ENCODE measurements at regions not wholly inside any gene's neighbourhood (a gene's known extent, or its start where the extent isn't known, plus 50 kb on each side); places are given as distances from the start of the nearest gene placed in this dataset.

DNA sequence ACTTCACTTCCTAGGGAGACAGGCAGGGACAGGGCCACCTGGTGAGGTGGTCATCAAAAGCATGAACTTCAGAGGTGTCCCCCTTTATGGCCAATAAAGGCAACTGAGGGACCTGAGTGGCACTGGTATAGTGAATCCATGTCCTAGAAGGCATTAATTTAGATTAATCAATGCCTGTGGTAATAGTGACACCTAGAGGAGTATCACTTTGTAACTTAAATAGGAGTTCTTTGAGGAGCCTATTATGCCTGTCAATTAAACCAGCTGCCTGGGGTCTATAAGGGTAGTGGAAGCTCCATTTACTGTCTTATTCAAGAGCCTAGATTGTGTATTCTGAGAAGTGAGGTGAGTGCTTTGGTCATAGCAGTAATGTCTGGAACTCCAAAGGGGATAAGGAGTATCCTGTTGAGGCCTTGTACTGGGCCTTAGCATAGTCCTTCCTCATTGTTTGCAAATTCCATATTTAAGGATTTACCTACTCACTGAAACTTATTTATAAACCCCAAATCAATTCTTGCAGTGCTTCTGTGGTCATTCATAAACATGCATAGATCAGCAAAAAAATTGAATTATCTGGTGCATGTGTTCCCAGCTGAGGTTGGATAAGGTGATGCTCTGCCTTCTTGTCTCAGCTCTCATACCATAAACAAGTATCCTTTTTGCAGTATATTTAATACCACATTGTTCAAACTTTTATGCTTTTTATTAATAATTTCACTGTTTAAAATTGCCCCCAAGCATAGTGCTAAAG lies 213.8 kb upstream of the RADX start:
- TF ChIP-seq, protein P1, sequence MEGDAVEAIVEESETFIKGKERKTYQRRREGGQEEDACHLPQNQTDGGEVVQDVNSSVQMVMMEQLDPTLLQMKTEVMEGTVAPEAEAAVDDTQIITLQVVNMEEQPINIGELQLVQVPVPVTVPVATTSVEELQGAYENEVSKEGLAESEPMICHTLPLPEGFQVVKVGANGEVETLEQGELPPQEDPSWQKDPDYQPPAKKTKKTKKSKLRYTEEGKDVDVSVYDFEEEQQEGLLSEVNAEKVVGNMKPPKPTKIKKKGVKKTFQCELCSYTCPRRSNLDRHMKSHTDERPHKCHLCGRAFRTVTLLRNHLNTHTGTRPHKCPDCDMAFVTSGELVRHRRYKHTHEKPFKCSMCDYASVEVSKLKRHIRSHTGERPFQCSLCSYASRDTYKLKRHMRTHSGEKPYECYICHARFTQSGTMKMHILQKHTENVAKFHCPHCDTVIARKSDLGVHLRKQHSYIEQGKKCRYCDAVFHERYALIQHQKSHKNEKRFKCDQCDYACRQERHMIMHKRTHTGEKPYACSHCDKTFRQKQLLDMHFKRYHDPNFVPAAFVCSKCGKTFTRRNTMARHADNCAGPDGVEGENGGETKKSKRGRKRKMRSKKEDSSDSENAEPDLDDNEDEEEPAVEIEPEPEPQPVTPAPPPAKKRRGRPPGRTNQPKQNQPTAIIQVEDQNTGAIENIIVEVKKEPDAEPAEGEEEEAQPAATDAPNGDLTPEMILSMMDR (IDR thresholded peaks at IDR 0.05; ENCODE audit: unreplicated experiment) = no peak
- peaks cover 7% of the 10 kb centered on the region for H3K9me3 Mint-ChIP-seq (ENCODE audit: unreplicated experiment)
- no peak for DNase-seq (ENCODE audit: low spot score)

GRCh38 chrX:106401965-106402559 lies 209.7 kb upstream of the RADX start:
- Mint-ChIP-seq H3K4me1 (ENCODE audit: unreplicated experiment) (no peaks in the 10 kb centered on the region), H3K27me3 (ENCODE audit: unreplicated experiment) (no peaks in the 10 kb centered on the region), H3K36me3 (ENCODE audit: low read depth, unreplicated experiment) (no peaks in the 10 kb centered on the region), H3K27ac (ENCODE audit: unreplicated experiment) (no peak overlapping the region), H3K4me3 (ENCODE audit: unreplicated experiment) (no peak overlapping the region), H3K9me3 (ENCODE audit: unreplicated experiment) (peaks cover 7% of the 10 kb centered on the region)
- DNase-seq (ENCODE audit: low spot score) = no peak
- TF ChIP-seq, protein P1 (IDR thresholded peaks at IDR 0.05; ENCODE audit: unreplicated experiment) = no peak

More for the DNA sequence above, 213.8 kb upstream of the RADX start:
- Mint-ChIP-seq H3K4me3 (ENCODE audit: unreplicated experiment) (no peak overlapping the region), H3K4me1 (ENCODE audit: unreplicated experiment) (no peaks in the 10 kb centered on the region), H3K27me3 (ENCODE audit: unreplicated experiment) (no peaks in the 10 kb centered on the region), H3K36me3 (ENCODE audit: low read depth, unreplicated experiment) (no peaks in the 10 kb centered on the region), H3K27ac (ENCODE audit: unreplicated experiment) (no peak overlapping the region)

DNA sequence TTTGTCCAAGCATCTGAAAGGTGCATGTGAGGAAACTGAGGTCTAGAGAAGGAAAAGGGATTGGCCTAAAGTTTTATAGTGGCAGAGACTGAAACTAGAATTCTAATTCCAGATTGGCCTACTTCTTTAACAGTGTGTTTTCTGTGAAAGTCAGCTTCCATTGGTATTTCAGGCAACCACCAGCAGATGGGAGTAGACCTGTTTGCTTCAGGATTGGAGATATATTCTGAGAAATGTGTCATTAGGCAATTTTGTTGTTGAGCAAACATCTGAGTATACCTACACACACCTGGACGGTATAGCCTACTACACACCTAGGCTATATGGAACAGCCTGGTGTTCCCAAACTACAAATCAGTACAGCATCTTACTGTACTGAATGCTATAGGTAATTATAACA lies 207.3 kb upstream of the RADX start:
- no peak overlapping the region for H3K4me3 Mint-ChIP-seq (ENCODE audit: unreplicated experiment)
- peaks cover 7% of the 10 kb centered on the region for H3K9me3 Mint-ChIP-seq (ENCODE audit: unreplicated experiment)
- no peaks in the 10 kb centered on the region for H3K27me3 Mint-ChIP-seq (ENCODE audit: unreplicated experiment)
- H3K27ac Mint-ChIP-seq (ENCODE audit: unreplicated experiment) = no peak overlapping the region
- TF ChIP-seq, protein P1 (IDR thresholded peaks at IDR 0.05; ENCODE audit: unreplicated experiment) = no peak
- no peaks in the 10 kb centered on the region for H3K36me3 Mint-ChIP-seq (ENCODE audit: low read depth, unreplicated experiment)
- DNase-seq (ENCODE audit: low spot score) = no peak
- no peaks in the 10 kb centered on the region for H3K4me1 Mint-ChIP-seq (ENCODE audit: unreplicated experiment)

- Mint-ChIP-seq H3K27me3 (ENCODE audit: unreplicated experiment) (no peaks in the 10 kb centered on the region), H3K4me3 (ENCODE audit: unreplicated experiment) (no peak overlapping the region), H3K27ac (ENCODE audit: unreplicated experiment) (no peak overlapping the region), H3K4me1 (ENCODE audit: unreplicated experiment) (no peaks in the 10 kb centered on the region), H3K9me3 (ENCODE audit: unreplicated experiment) (no peaks in the 10 kb centered on the region), H3K36me3 (ENCODE audit: low read depth, unreplicated experiment) (no peaks in the 10 kb centered on the region)
- DNase-seq (ENCODE audit: low spot score) = peak; percentile 3
- TF ChIP-seq, protein P1 (IDR thresholded peaks at IDR 0.05; ENCODE audit: unreplicated experiment) = peak; percentile 50
These were observed 196.4 kb upstream of the RADX start for GRCh38 chrX:106415276-106415895.

- TF ChIP-seq, protein P1 (IDR thresholded peaks at IDR 0.05; ENCODE audit: unreplicated experiment) = no peak
- H3K27ac Mint-ChIP-seq (ENCODE audit: unreplicated experiment) = no peak overlapping the region
- no peaks in the 10 kb centered on the region for H3K9me3 Mint-ChIP-seq (ENCODE audit: unreplicated experiment)
These were observed 175.1 kb upstream of the RADX start for GRCh38 chrX:106436691-106437090.

More at GRCh38 chrX:106436691-106437090, 175.1 kb upstream of the RADX start:
- Mint-ChIP-seq H3K4me1 (ENCODE audit: unreplicated experiment) (no peaks in the 10 kb centered on the region), H3K27me3 (ENCODE audit: unreplicated experiment) (no peaks in the 10 kb centered on the region), H3K4me3 (ENCODE audit: unreplicated experiment) (no peak overlapping the region), H3K36me3 (ENCODE audit: low read depth, unreplicated experiment) (peaks cover 8% of the 10 kb centered on the region)
- DNase-seq (ENCODE audit: low spot score) = no peak

Measured in endothelial cell (in vitro differentiated cells).